Keratinocyte (primary cell): ENCODE measurements at regions not wholly inside any gene's neighbourhood (a gene's known extent, or its start where the extent isn't known, plus 50 kb on each side); places are given as distances from the start of the nearest gene placed in this dataset.

Experiments
- DNase-seq: peaks from one replicate; pipeline ENCODE4 v3.0.0-alpha.2; 2011; ENCODE audit warnings: low read depth, missing footprints, low spot score
- FAIRE-seq: peaks from 2 replicates; lab custom pipeline; 2011; peaks lifted over from hg19 to GRCh38; lab: Jason Lieb, UNC
- H2AFZ ChIP-seq: 2 replicates; pipeline ENCODE4 v1.6.0; 2012; ENCODE audit warnings: low read length, control low read depth, inconsistent platforms; ENCODE audit not compliant: control insufficient read depth
- H3K27ac ChIP-seq: 2 replicates; pipeline ENCODE4 v1.5.1; 2011; ENCODE audit warnings: low read length; ENCODE audit not compliant: control insufficient read depth, insufficient read depth
- H3K27me3 ChIP-seq: 3 replicates; pipeline ENCODE4 v1.6.0; 2011; ENCODE audit warnings: low read length; ENCODE audit not compliant: control insufficient read depth, insufficient read depth; ENCODE audit errors: extremely low read depth
- H3K36me3 ChIP-seq, 2 experiments: 2 replicates in 1 of 2; 3 replicates in 1 of 2; pipeline ENCODE4 v1.5.1; 2011; ENCODE audit warnings: low read length in 2 of 2, mild to moderate bottlenecking in 1 of 2; ENCODE audit not compliant: control insufficient read depth in 2 of 2, insufficient read depth in 2 of 2; ENCODE audit errors: extremely low read depth in 1 of 2
- H3K4me1 ChIP-seq: 3 replicates; pipeline ENCODE4 v1.5.1; 2011; ENCODE audit warnings: low read length; ENCODE audit not compliant: control insufficient read depth, insufficient read depth; ENCODE audit errors: extremely low read depth
- H3K4me2 ChIP-seq: 3 replicates; pipeline ENCODE4 v1.6.0; 2011; ENCODE audit warnings: low read depth, low read length; ENCODE audit not compliant: control insufficient read depth, insufficient read depth; ENCODE audit errors: extremely low read depth
- H3K4me3 ChIP-seq, 3 experiments: fragments of 200-600 bp in 1 of 3; sonication (generic) in 1 of 3; 2 replicates in 2 of 3; 3 replicates in 1 of 3; pipeline ENCODE4 v1.5.1; 2011 to 2016; ENCODE audit warnings: low read length in 3 of 3, mild to moderate bottlenecking in 3 of 3, control low read depth in 2 of 3, inconsistent platforms in 1 of 3, low read depth in 1 of 3, mixed read lengths in 1 of 3, mixed run types in 1 of 3, moderate library complexity in 1 of 3; ENCODE audit not compliant: control insufficient read depth in 2 of 3, insufficient read depth in 2 of 3; ENCODE audit errors: extremely low read depth in 1 of 3
- H3K79me2 ChIP-seq: 2 replicates; pipeline ENCODE4 v1.6.0; 2012; ENCODE audit warnings: low read length; ENCODE audit not compliant: control insufficient read depth, insufficient read depth
- H3K9ac ChIP-seq: 3 replicates; pipeline ENCODE4 v1.6.0; 2011; ENCODE audit warnings: low read length; ENCODE audit not compliant: control insufficient read depth, insufficient read depth; ENCODE audit errors: extremely low read depth
- H3K9me1 ChIP-seq: 3 replicates; pipeline ENCODE4 v1.6.0; 2011; ENCODE audit warnings: low read length; ENCODE audit not compliant: control insufficient read depth, insufficient read depth; ENCODE audit errors: extremely low read depth
- H3K9me3 ChIP-seq: 2 replicates; pipeline ENCODE4 v1.5.1; 2012; ENCODE audit warnings: low read depth, low read length; ENCODE audit not compliant: control insufficient read depth
- H4K20me1 ChIP-seq: 3 replicates; pipeline ENCODE4 v1.6.0; 2011; ENCODE audit warnings: low read length; ENCODE audit not compliant: control insufficient read depth, insufficient read depth; ENCODE audit errors: extremely low read depth
- CTCF ChIP-seq, 3 experiments: IDR thresholded peaks in 1 of 3; conservative IDR thresholded peaks in 1 of 3; optimal IDR thresholded peaks in 1 of 3; 2 replicates in 2 of 3; 3 replicates in 1 of 3; pipeline versions ENCODE3 to v1.5.1; 2011; ENCODE audit warnings: low read length in 3 of 3, mild to moderate bottlenecking in 3 of 3, moderate library complexity in 2 of 3, control low read depth in 1 of 3, inconsistent platforms in 1 of 3; ENCODE audit not compliant: insufficient read depth in 2 of 3; ENCODE audit errors: extremely low read depth in 1 of 3
- EZH2 ChIP-seq: IDR thresholded peaks from one replicate; pipeline ENCODE4 v1.6.1; 2012; ENCODE audit warnings: inconsistent platforms, mild to moderate bottlenecking, low read length, moderate library complexity
- dilution Hi-C: fragments of 300-500 bp; cut with MboI; formaldehyde crosslinking; loops from one replicate; pipeline ENCODE4 v1.7.0; 2020; ENCODE audit warnings: low sequenced_read_pairs; ENCODE audit not compliant: extremely low pct_ligation_motif_present

- Histone ChIP-seq H3K27ac (no peak overlapping the region), H3K4me1 (peaks cover 3% of the 10 kb centered on the region), H3K27me3 (no peaks in the 10 kb centered on the region), H3K79me2 (no peaks in the 10 kb centered on the region), H3K36me3 (no peaks in the 10 kb centered on the region), H4K20me1 (no peaks in the 10 kb centered on the region), H2AFZ (no peak overlapping the region), H3K9ac (no peak overlapping the region), H3K4me2 (no peak overlapping the region), H3K4me3 (no peak overlapping the region), H3K9me3 (no peaks in the 10 kb centered on the region), H3K9me1 (no peaks in the 10 kb centered on the region)
- FAIRE-seq (no peak), DNase-seq (no peak)
- dilution Hi-C loops, result no loop called here
- TF ChIP-seq CTCF (optimal IDR thresholded peaks at IDR 0.05 in 1 of 3, IDR thresholded peaks at IDR 0.05 in 1 of 3, conservative IDR thresholded peaks at IDR 0.05 in 1 of 3; ENCODE audit: extremely low read depth in 1 of 3, insufficient read depth in 2 of 3, low read length in 3 of 3), result no peak
- TF ChIP-seq EZH2, result no peak
Observed at GRCh38 chr3:189070965-189071364, 100.8 kb upstream of the TPRG1 start.

GRCh38 chr3:189071446-189071845, 100.3 kb upstream of the TPRG1 start:
- no peaks in the 10 kb centered on the region for H3K9me1 ChIP-seq
- H3K4me2 ChIP-seq, result no peak overlapping the region
- DNase-seq (peak; percentile 60), FAIRE-seq (peak; percentile 96)
- no peaks in the 10 kb centered on the region for H3K27me3 ChIP-seq
- TF ChIP-seq EZH2, result no peak
- TF ChIP-seq CTCF (optimal IDR thresholded peaks at IDR 0.05 in 1 of 3, IDR thresholded peaks at IDR 0.05 in 1 of 3, conservative IDR thresholded peaks at IDR 0.05 in 1 of 3; ENCODE audit: extremely low read depth in 1 of 3, insufficient read depth in 2 of 3, low read length in 3 of 3), result no peak
- no peak overlapping the region for H3K9ac ChIP-seq
- no peak overlapping the region for H3K27ac ChIP-seq
- dilution Hi-C loops, result no loop called here
- no peak overlapping the region for H2AFZ ChIP-seq
- no peaks in the 10 kb centered on the region for H3K36me3 ChIP-seq
- H4K20me1 ChIP-seq, result no peaks in the 10 kb centered on the region
- no peak overlapping the region for H3K4me3 ChIP-seq
- no peaks in the 10 kb centered on the region for H3K9me3 ChIP-seq
- no peaks in the 10 kb centered on the region for H3K79me2 ChIP-seq
- peaks cover 3% of the 10 kb centered on the region for H3K4me1 ChIP-seq
